GM12892 (cell line): ENCODE measurements at regions not wholly inside any gene's neighbourhood (a gene's known extent, or its start where the extent isn't known, plus 50 kb on each side); places are given as distances from the start of the nearest gene placed in this dataset.

Source experiments
- POLR2AphosphoS5 ChIP-seq: IDR thresholded peaks from 2 replicates; pipeline ENCODE4 v1.6.1; 2011; ENCODE audit warnings: low read depth, low read length, control low read depth
- TAF1 ChIP-seq: IDR thresholded peaks from 2 replicates; pipeline ENCODE4 v1.6.1; 2011; ENCODE audit warnings: low read depth, mild to moderate bottlenecking, control low read depth, low read length, borderline replicate concordance

DNA sequence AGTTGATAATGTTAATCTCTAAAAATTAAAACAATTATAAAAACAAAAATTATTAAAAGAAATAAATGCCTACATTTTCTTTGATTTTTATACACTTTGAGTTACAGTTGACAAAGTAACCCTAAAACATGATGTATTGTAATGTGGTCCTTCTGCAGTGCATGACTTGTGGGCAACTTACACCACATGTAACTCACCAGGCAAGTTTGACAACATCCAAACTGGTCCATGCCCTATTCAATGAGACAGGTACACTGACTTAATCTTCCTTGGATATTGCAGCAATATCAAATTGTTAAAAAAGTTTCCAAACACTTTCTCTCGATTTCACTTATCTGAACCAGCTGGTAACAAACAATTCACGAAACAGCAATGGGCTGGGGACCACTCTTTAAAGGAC lies 81.5 kb downstream of the FTHL17 start:
- TF ChIP-seq TAF1, result no peak
- no peak for TF ChIP-seq POLR2AphosphoS5
